Body of pancreas (tissue), 4 donors: ENCODE measurements at regions not wholly inside any gene's neighbourhood (a gene's known extent, or its start where the extent isn't known, plus 50 kb on each side); places are given as distances from the start of the nearest gene placed in this dataset.

Experiments used
- ATAC-seq: fragments of 150-250 bp; one replicate; pipeline ENCODE4 v1.9.1; 2016
- DNase-seq, 4 donors: peaks; one replicate each; pipeline ENCODE4 v3.0.0-alpha.2; 2019
- H3K27ac ChIP-seq, 4 donors: fragments of 200-600 bp; sonication (generic); 1 replicate in 3 of 4; 2 replicates in 1 of 4; pipeline versions ENCODE4 v1.5.1 to v1.6.1; 2016 to 2019; ENCODE audit warnings: mild to moderate bottlenecking in 1 of 4, mixed read lengths in 1 of 4, moderate library complexity in 1 of 4
- H3K27me3 ChIP-seq, 2 donors: fragments of 200-600 bp; sonication (generic); one replicate each; pipeline ENCODE4 v1.6.0; 2016; ENCODE audit warnings: mild to moderate bottlenecking in 1 of 2
- H3K36me3 ChIP-seq, 2 donors: fragments of 200-600 bp; sonication (generic); replicated peaks in 1 of 2; 2 replicates each; pipeline ENCODE4 v1.5.1; 2016; ENCODE audit warnings: low read depth in 2 of 2; ENCODE audit not compliant: insufficient read depth in 1 of 2
- H3K4me1 ChIP-seq: fragments of 200-600 bp; sonication (generic); one replicate; pipeline ENCODE4 v1.6.0; 2016
- H3K4me3 ChIP-seq, 2 donors: fragments of 200-600 bp; sonication (generic); 1 replicate in 1 of 2; 2 replicates in 1 of 2; pipeline ENCODE4 v1.5.1; 2016 to 2019
- H3K9me3 ChIP-seq, 3 donors: fragments of 200-600 bp; sonication (generic); 1 replicate in 2 of 3; 2 replicates in 1 of 3; pipeline ENCODE4 v1.5.1; 2016
- CTCF ChIP-seq, 7 experiments: fragments of 450-650 bp in 4 of 7; fragments of 200-600 bp in 3 of 7; sonication (generic) in 3 of 7; IDR thresholded peaks; one replicate each; pipeline ENCODE4 v1.5.1; 2016 to 2019; ENCODE audit warnings: antibody characterized with exemption in 7 of 7
- POLR2A ChIP-seq, 3 donors: fragments of 450-650 bp; IDR thresholded peaks; one replicate each; pipeline ENCODE4 v1.6.1; 2016; ENCODE audit warnings: antibody characterized with exemption in 3 of 3, mild to moderate bottlenecking in 2 of 3
- WGBS, 2 donors: methylation state at CpG; one replicate each; pipeline ENCODE4 v1.1.5; 2017; 5-methylcytosine and 5-hydroxymethylcytosine counted together
- intact Hi-C: fragments of 100-400 bp; cut with DNase I; formaldehyde crosslinking; loops from one replicate; pipeline ENCODE4 v1.15.1; 2023

GRCh38 chr9:103919605-103920209 is 174.4 kb upstream of the SMC2 start:
- 67 to 72% methylated on average over 5 of the region's 5 CpGs for WGBS, 2 donors
- Histone ChIP-seq H3K4me3 (no peak overlapping the region), H3K27ac (no peak overlapping the region), H3K9me3 (no peaks in the 10 kb centered on the region), H3K36me3 (no peaks in the 10 kb centered on the region), H3K27me3 (no peaks in the 10 kb centered on the region), H3K4me1 (no peaks in the 10 kb centered on the region)
- DNase-seq (no peak), ATAC-seq (no peak)
- intact Hi-C loops = no loop called here
- TF ChIP-seq POLR2A (IDR thresholded peaks at IDR 0.05) (no peak), CTCF (IDR thresholded peaks at IDR 0.05) (no peak)

GRCh38 chr9:103928442-103928841 is 165.7 kb upstream of the SMC2 start:
- intact Hi-C loops = no loop called here

GRCh38 chr9:103941104-103941503 is 153.0 kb upstream of the SMC2 start:
- H3K4me3 ChIP-seq = no peak overlapping the region

More at GRCh38 chr9:103928442-103928841, 165.7 kb upstream of the SMC2 start:
- Histone ChIP-seq H3K27ac (no peak overlapping the region), H3K9me3 (no peaks in the 10 kb centered on the region), H3K4me3 (no peak overlapping the region), H3K27me3 (no peaks in the 10 kb centered on the region), H3K4me1 (no peaks in the 10 kb centered on the region), H3K36me3 (no peaks in the 10 kb centered on the region)
- TF ChIP-seq CTCF (IDR thresholded peaks at IDR 0.05) = no peak
- TF ChIP-seq POLR2A (IDR thresholded peaks at IDR 0.05) = no peak
- no peak for ATAC-seq
- 48 to 63% methylated on average over 3 of the region's 3 CpGs for WGBS, 2 donors
- DNase-seq = no peak

GRCh38 chr9:103942200-103942599 is 151.9 kb upstream of the SMC2 start:
- intact Hi-C loops = loop anchor here (10.0 kb wide), 1 partner anchor 1793 kb away; no protein-coding TSS in a partner anchor
- Histone ChIP-seq H3K9me3 (no peaks in the 10 kb centered on the region), H3K36me3 (no peaks in the 10 kb centered on the region), H3K4me1 (no peaks in the 10 kb centered on the region), H3K4me3 (no peak overlapping the region), H3K27me3 (no peaks in the 10 kb centered on the region), H3K27ac (no peak overlapping the region)
- ATAC-seq (no peak), DNase-seq (no peak)
- 76 to 79% methylated on average over 2 of the region's 2 CpGs for WGBS, 2 donors
- TF ChIP-seq POLR2A (IDR thresholded peaks at IDR 0.05) (no peak), CTCF (IDR thresholded peaks at IDR 0.05) (no peak)

More at GRCh38 chr9:103941104-103941503, 153.0 kb upstream of the SMC2 start:
- ATAC-seq (no peak), DNase-seq (no peak)
- no peaks in the 10 kb centered on the region for H3K36me3 ChIP-seq
- H3K4me1 ChIP-seq = no peaks in the 10 kb centered on the region
- no peaks in the 10 kb centered on the region for H3K27me3 ChIP-seq
- intact Hi-C loops = loop anchor here (10.0 kb wide), 1 partner anchor 1794 kb away; no protein-coding TSS in a partner anchor
- no peaks in the 10 kb centered on the region for H3K9me3 ChIP-seq
- TF ChIP-seq POLR2A (IDR thresholded peaks at IDR 0.05) = no peak
- TF ChIP-seq CTCF (IDR thresholded peaks at IDR 0.05) = no peak
- 85 to 88% methylated on average over 11 of the region's 11 CpGs for WGBS, 2 donors
- H3K27ac ChIP-seq = no peak overlapping the region

GRCh38 chr9:103942651-103943050 is 151.5 kb upstream of the SMC2 start:
- no peak overlapping the region for H3K27ac ChIP-seq
- H3K36me3 ChIP-seq = no peaks in the 10 kb centered on the region
- intact Hi-C loops = loop anchor here (10.0 kb wide), 1 partner anchor 1792 kb away; no protein-coding TSS in a partner anchor
- 25 to 40% methylated on average over 1 of the region's 1 CpG for WGBS, 2 donors
- H3K27me3 ChIP-seq = no peaks in the 10 kb centered on the region
- TF ChIP-seq POLR2A (IDR thresholded peaks at IDR 0.05) = no peak
- TF ChIP-seq CTCF (IDR thresholded peaks at IDR 0.05) = no peak
- no peaks in the 10 kb centered on the region for H3K9me3 ChIP-seq
- no peak overlapping the region for H3K4me3 ChIP-seq
- ATAC-seq (no peak), DNase-seq (no peak)
- no peaks in the 10 kb centered on the region for H3K4me1 ChIP-seq
